Stimulated activated CD4-positive, alpha-beta T cell treated with anti-CD3 and anti-CD28 coated beads, Interleukin-4, amount 100 ng/mL, for 1 hour (primary cell): ENCODE measurements at regions not wholly inside any gene's neighbourhood (a gene's known extent, or its start where the extent isn't known, plus 50 kb on each side); places are given as distances from the start of the nearest gene placed in this dataset.
"Not testable (repeated sequence)": the region's sequence is repeated elsewhere in the genome, so short reads cannot be mapped to it uniquely, and the experiment has no call there.

Source experiments
- DNase-seq: peaks from one replicate; pipeline ENCODE4 v3.0.0-alpha.2; 2020

DNA sequence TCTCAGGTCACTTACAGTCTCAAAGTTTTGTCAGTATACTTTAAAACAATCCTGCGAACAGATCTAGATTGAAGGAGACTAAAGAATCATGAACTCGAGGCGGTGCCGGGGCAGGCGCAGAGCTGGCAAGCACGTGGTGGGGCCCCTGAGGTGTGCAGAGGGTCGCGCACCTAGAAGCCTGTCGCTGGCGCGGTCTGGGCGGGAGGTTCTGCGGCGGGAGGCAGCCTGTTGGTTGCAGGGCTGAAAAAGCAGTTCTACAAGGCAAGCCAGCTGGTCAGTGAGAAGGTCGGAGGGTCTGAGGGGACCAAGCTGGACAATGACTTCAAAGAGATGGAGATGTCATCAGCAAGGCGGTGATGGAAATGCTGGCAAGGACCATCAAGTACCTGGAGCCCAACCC lies 147.0 kb downstream of the GOSR1 start:
- not testable (repeated sequence) for DNase-seq

GRCh38 chr17:30609682-30610081 lies 132.5 kb downstream of the GOSR1 start:
- DNase-seq = not testable (repeated sequence)

DNA sequence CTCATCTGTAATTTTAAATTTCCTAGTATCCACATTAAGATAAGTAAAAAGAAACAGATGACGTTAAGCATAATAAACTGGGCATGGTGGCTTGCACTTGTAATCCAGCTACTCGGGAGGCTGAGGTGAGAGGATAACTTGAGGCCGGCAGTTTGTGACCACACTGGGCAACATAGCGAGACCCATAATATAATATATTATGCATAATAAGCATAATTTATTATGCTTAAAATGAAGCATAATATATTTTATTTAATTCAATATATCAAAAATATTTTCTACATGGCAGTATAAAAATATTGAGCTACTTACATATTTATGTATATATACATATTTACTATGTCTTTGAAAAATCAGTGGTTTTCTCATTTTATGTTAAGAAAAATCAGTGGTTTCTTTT lies 128.3 kb downstream of the GOSR1 start:
- no peak for DNase-seq

- no peak for DNase-seq
These were observed 127.8 kb downstream of the GOSR1 start for GRCh38 chr17:30605027-30605426.

DNA sequence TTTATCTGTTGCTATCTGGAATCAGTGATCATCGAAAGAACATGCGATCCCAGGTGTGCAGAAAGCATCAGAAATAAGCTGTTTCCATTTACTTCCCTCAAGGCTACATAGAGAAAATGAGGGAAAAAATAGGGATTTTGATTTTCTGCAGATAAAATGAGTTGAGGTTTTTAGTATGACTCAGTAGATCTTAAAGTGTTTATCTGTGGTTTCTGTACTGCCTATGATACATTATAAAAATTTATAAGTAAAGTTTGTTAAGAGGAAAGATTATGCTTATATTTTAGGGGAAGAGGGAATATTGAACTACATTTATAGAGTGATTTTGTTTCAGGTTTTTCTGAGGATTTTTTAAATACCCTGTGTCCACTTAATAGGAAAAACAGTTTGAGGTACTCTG lies 125.2 kb downstream of the GOSR1 start:
- not testable (repeated sequence) for DNase-seq

DNA sequence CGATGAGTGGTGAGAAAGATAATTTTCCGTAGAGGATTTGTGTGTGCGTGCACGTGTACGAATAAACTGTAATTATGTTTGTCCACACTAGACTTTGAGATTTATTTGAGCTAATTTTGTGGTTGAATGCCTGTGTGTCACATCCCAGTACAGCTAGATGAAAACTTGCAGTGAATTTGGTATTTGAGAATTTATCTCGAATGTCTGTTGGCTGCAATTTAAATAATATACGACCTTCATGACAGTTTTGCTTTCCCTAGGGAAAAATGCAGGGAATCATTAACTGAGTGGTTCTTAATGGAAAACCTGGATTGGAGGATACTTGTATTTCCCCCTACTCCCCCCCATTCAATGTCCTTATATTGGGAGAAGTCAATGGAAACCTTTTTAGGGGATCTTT lies 124.8 kb downstream of the GOSR1 start:
- DNase-seq = not testable (repeated sequence)

GRCh38 chr17:30600830-30601494 lies 123.8 kb downstream of the GOSR1 start:
- peak; percentile 27 for DNase-seq

DNA sequence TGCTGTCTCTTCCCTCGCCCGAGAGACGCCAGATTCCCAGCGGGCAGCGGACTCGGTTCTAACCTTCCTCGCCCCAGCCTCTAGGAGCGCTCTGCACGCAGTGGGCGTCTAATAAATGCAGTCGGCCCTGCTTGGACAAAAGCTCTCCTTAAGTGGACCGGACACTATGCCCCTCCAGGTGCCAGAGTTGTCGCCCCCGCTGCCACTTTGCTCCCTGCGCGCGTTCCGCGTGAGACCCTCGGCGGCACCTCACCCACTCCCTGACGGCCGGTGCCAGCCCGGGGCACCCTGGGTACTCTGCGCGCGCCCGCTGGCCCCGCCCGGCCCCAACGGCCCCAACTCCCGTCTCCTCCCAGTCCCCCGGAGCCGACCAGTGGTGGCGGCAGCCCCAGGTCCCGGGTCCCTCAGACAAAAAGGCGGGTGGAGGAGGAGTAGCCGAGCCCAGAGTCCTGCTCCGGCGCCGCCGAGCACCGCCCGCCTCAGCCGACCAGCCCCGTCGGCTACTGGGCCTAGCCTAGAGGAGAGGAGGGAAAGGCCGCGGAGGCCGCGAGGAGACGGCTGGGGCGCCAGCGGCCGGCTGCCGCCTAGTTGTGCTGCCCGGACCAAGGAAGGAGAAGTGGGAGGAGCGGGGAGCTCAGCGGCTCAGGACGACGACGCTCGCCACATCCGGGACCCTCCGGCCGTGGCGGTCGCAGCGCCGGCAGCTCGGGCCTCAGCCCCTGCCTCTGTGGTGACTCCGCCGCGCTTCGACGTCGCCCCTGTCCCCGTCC lies 123.0 kb downstream of the GOSR1 start:
- peak; percentile 67 for DNase-seq

DNA sequence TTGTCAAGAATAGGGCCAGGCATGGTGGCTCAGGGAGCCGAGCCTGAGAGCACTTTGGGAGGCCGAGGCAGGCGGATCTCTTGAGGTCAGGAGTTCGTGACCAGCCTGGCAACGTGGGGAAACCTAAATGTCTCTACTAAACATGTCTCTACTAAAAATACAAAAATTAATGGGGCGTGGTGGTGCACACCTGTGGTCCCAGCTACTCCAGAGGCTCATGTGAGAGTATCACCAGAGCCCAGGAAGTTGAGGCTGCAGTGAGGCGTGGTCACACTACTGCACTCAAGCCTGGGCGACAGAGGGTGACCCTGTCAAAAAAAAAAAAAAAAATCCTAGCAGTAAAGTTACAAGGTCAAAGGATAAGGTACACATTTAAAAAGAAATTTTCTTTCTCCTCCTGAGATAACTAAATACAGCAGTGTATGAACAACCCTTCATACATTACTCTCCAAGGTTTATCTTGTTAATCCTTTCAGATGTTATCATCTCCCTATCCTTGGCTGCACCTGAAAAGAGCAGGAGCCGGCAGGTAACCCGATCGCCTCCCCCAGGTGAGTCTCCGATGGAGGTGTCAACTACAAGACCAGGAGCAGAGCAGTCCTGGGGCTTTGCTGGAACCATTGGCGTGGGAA lies 122.3 kb downstream of the GOSR1 start:
- DNase-seq = no peak

DNA sequence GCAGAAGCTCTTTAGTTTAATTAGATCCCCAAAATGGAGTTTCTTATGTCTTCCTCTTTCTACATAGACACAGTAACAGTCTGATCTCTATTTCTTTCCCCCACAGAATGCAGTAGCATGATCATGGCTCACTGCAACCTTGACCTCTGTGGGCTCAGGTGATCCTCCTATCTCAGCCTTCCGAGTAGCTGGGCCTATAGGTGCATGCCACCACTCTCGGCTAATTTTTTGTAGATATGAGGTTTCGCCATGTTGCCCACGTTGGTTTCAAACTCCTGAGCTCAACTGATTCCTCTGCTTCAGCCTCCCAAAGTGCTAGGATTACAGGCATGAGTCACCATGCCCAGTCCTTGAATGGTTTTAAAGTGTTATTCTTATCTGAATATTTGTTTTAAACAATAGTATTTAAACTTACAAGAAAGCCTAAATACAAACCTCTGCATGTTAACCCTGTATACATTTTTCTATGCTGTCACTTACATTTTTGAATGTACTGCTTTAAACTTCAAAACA lies 120.6 kb downstream of the GOSR1 start:
- DNase-seq = no peak

GRCh38 chr17:30596948-30597775 lies 120.0 kb downstream of the GOSR1 start:
- DNase-seq = not testable (repeated sequence)

DNA sequence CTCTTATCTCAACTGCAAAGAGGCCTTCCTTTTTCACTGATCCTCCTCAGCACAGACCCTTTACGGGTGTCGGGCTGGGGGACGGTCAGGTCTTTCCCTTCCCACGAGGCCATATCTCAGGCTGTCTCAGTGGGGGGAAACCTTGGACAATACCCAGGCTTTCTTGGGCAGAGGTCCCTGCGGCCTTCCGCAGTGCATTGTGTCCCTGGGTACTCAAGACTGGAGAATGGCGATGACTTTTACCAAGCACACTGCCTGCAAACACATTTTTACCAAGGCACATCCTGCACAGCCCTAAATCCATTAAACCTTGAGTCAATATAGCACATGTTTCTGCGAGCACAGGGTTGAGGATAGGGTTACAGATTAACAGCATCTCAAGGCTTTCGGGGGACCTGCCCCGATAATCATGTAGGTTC lies 117.8 kb downstream of the GOSR1 start:
- not testable (repeated sequence) for DNase-seq

DNA sequence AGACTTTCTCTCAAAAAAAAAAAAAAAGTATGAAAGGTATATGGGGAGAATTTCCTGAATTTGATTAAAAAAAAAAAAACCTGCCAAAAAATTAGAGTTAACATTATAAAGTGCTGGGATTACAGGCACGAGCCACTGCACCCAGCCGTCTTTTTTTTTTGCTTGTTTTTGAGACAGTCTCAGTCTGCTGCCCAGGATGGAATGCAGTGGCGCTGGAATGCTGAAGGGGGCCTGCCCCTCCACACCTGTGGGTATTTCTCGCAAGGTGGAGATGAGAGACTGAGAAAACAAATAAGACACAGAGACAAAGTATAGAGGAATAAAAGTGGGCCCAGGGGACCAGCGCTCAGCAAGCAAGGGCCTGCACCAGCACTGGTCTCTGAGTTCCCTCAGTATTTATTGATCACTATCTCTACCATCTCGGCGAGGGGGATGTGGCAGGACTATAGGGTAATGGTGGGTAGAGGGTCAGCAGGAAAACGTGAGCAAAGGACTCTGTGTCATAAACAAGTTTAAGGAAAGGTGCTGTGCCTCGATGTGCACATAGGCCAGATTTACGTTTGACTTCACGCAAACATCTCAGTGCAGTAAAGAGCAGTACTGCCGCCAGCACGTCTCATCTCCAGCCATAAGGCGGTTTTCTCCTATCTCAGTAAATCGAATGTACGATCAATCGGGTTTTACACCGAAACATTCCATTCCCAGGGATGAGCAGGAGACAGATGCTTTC lies 117.2 kb downstream of the GOSR1 start:
- no peak for DNase-seq

DNA sequence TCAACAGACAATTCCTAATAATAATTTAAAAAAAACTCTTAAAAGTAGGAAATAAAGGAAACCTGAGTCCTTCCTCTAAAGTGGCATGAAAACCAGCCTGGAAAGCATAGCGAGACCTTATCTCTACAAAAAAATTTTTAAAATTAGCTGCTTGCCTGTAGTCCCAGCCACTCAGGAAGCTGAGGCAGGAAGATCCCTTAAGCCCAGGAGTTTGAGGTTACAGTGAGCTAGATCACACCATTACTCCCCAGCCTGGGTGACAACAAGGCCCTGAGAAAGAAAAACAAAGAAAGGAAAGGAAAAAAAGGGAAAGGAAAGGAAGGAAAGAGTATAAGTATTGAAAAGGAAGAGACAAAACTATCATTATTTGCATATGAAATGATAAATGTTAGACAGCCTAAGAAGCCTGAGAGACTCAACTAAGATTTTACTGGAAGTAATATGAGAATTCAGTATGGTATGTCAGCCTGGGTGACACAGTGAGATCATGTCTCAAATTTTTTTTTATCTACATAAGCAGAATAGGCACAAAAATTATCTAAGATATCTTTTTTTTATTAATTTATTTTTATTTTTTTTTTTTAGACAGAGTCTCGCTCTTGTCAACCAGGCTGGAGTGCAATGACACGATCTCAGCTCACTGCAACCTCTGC lies 113.0 kb downstream of the GOSR1 start:
- DNase-seq = no peak

DNA sequence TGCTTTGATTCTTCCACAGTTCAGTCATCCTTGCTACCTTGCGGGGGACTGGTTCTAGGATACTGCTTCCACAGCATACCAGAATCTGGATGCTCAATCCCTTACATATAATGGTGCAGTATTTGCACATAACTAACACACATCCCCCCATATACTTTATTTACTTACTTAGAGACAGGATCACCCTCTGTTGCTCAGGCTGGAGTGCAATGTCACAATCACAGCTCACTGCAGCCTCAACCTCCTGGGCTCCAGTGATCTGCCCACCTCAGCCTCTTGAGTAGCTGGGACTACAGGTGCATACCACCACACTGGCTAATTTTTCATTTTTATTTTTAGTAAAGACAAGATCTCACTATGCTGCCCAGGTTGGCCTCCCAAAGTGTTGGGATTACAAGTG lies 112.2 kb downstream of the GOSR1 start:
- no peak for DNase-seq

GRCh38 chr17:30588798-30589247 lies 111.6 kb downstream of the GOSR1 start:
- DNase-seq = no peak

DNA sequence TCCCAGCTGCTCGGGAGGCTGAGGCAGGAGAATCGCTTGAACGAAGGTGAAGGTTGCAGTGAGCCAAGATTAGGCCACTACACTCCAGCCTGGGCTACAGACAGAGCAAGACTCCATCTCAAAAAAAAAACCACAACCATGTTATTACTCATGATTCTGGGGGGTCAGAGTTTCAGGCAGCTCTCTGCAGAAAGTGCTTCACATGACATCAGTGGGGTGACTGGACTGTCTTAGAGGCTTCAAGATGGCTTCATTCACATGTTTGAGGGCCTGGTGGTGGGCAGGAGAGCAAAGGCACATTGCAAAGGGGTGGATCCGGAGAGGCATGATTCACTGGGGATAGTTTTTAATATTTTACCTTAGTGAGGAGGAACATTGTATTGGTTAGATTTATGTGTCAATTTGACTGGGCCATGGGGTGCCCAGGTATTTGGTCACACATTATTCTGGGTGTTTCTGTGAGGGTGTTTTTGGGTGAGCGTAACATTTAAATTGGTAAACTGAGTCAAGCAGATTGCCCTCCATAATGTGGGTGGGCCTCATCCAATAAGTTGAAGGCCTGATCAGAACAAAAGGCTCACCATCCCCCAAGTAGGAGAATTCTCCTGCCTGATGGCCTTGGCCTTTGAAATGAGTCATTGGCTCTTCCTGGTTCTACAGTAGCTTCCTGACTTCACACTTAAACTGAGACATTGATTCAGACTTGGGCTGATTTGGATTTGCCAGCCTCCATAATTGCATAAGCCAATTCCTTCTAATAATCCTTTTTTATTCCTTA lies 109.8 kb downstream of the GOSR1 start:
- DNase-seq = no peak

- no peak for DNase-seq
These were observed 107.6 kb downstream of the GOSR1 start for GRCh38 chr17:30584810-30585209.

DNA sequence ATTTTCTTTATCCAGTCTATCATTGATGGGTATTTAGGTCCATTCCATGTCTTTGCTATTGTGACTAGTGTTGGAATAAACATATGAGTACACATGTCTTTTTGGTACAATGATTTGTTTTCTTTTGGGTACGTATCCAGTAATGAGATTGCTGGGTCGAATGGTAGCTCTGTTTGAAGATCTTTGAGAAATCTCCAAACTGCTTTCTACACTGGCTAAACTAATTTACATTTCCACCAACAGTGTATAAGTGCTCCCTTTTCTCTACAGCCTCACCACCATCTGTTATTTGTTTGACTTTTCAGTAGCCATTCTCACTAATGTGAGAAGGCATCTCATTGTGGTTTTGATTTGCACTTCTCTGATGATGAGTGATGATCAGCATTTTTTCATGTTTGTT lies 103.7 kb downstream of the GOSR1 start:
- no peak for DNase-seq

DNA sequence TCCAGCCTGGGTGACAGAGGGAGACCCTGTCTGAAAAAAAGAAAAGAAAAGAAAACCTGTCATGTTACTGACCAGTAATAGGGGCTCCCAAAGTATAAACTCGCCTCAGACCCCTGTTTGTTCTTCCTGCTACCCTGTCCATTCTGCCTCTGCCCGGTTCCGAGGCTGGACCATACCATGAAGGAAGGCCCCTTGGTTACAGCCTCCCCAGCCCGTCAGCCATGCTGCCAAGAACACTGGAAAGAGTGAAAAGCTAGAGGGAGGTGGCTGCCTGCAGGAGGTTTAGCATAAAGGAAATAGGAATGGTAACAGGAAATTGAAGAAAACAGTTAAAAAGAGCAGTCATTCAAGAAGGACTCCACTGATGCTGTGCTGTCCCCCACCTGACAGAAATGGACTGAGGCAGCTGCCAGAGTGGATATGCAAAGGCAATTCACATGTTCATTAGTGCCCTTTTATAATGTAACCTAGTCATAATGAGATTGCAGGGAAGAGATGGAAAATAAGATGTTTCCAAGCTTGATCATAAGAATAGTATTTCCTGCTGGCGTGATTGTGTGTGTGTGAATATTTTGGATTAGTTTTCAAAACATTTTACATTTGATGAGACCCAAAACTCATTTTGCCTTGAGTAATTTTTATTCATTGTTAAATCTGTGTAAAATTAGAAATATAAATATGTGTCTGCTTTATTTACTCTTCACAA lies 102.6 kb downstream of the GOSR1 start:
- DNase-seq = no peak
